ENCODE measurements at regions not wholly inside any gene's neighbourhood (a gene's known extent, or its start where the extent isn't known, plus 50 kb on each side); places are given as distances from the start of the nearest gene placed in this dataset.

GRCh38 chrX:40291553-40291952 is 193.8 kb upstream of the BCOR start:
- Histone ChIP-seq H3K36me3 (ENCODE audit: control insufficient read depth, insufficient read depth, low read length) (no peaks in the 10 kb centered on the region), H3K27me3 (replicated peaks; ENCODE audit: control insufficient read depth, insufficient read depth, low read length) (no peaks in the 10 kb centered on the region), H3K4me3 (replicated peaks; ENCODE audit: low read depth, low read length) (no peak overlapping the region)
- DNase-seq (ENCODE audit: extremely low read depth, insufficient read length): no peak
- no peak for TF ChIP-seq CTCF (IDR thresholded peaks at IDR 0.05; ENCODE audit: insufficient read depth, low read length, poor library complexity, severe bottlenecking)

- TF ChIP-seq CTCF (IDR thresholded peaks at IDR 0.05; ENCODE audit: insufficient read depth, low read length, poor library complexity, severe bottlenecking): no peak
- DNase-seq (ENCODE audit: extremely low read depth, insufficient read length): no peak
- H3K27me3 ChIP-seq (replicated peaks; ENCODE audit: control insufficient read depth, insufficient read depth, low read length): no peaks in the 10 kb centered on the region
- H3K4me3 ChIP-seq (replicated peaks; ENCODE audit: low read depth, low read length): no peak overlapping the region
- H3K36me3 ChIP-seq (ENCODE audit: control insufficient read depth, insufficient read depth, low read length): no peaks in the 10 kb centered on the region
Measured at GRCh38 chrX:40290517-40290916, 192.8 kb upstream of the BCOR start.

GRCh38 chrX:40285876-40286275 is 188.1 kb upstream of the BCOR start:
- no peak overlapping the region for H3K4me3 ChIP-seq (replicated peaks; ENCODE audit: low read depth, low read length)
- TF ChIP-seq CTCF (IDR thresholded peaks at IDR 0.05; ENCODE audit: insufficient read depth, low read length, poor library complexity, severe bottlenecking): no peak
- no peak for DNase-seq (ENCODE audit: extremely low read depth, insufficient read length)
- H3K36me3 ChIP-seq (ENCODE audit: control insufficient read depth, insufficient read depth, low read length): no peaks in the 10 kb centered on the region
- H3K27me3 ChIP-seq (replicated peaks; ENCODE audit: control insufficient read depth, insufficient read depth, low read length): no peaks in the 10 kb centered on the region

GRCh38 chrX:40284852-40285251 is 187.1 kb upstream of the BCOR start:
- H3K36me3 ChIP-seq (ENCODE audit: control insufficient read depth, insufficient read depth, low read length): no peaks in the 10 kb centered on the region
- TF ChIP-seq CTCF (IDR thresholded peaks at IDR 0.05; ENCODE audit: insufficient read depth, low read length, poor library complexity, severe bottlenecking): no peak
- H3K27me3 ChIP-seq (replicated peaks; ENCODE audit: control insufficient read depth, insufficient read depth, low read length): no peaks in the 10 kb centered on the region

GRCh38 chrX:40283981-40284380 is 186.2 kb upstream of the BCOR start:
- no peak for TF ChIP-seq CTCF (IDR thresholded peaks at IDR 0.05; ENCODE audit: insufficient read depth, low read length, poor library complexity, severe bottlenecking)
- Histone ChIP-seq H3K36me3 (ENCODE audit: control insufficient read depth, insufficient read depth, low read length) (no peaks in the 10 kb centered on the region), H3K27me3 (replicated peaks; ENCODE audit: control insufficient read depth, insufficient read depth, low read length) (no peaks in the 10 kb centered on the region), H3K4me3 (replicated peaks; ENCODE audit: low read depth, low read length) (no peak overlapping the region)
- no peak for DNase-seq (ENCODE audit: extremely low read depth, insufficient read length)

More at GRCh38 chrX:40284852-40285251, 187.1 kb upstream of the BCOR start:
- DNase-seq (ENCODE audit: extremely low read depth, insufficient read length): no peak
- no peak overlapping the region for H3K4me3 ChIP-seq (replicated peaks; ENCODE audit: low read depth, low read length)

GRCh38 chrX:40282946-40283660 is 185.3 kb upstream of the BCOR start:
- DNase-seq (ENCODE audit: extremely low read depth, insufficient read length): no peak
- H3K4me3 ChIP-seq (replicated peaks; ENCODE audit: low read depth, low read length): no peak overlapping the region
- H3K27me3 ChIP-seq (replicated peaks; ENCODE audit: control insufficient read depth, insufficient read depth, low read length): no peaks in the 10 kb centered on the region
- TF ChIP-seq CTCF (IDR thresholded peaks at IDR 0.05; ENCODE audit: insufficient read depth, low read length, poor library complexity, severe bottlenecking): no peak
- H3K36me3 ChIP-seq (ENCODE audit: control insufficient read depth, insufficient read depth, low read length): no peaks in the 10 kb centered on the region

All from GM06990 (cell line).